ENCODE measurements at regions not wholly inside any gene's neighbourhood (a gene's known extent, or its start where the extent isn't known, plus 50 kb on each side); places are given as distances from the start of the nearest gene placed in this dataset.

GRCh38 chr2:217329023-217329431 is 469.2 kb upstream of the TNP1 start:
- H3K27me3 ChIP-seq (ENCODE audit: control insufficient read depth, insufficient read depth, low read length), result no peaks in the 10 kb centered on the region
- in situ Hi-C loops (cut with HindIII; ENCODE audit: low pct_unique_long_range_greater_than_20kb, low sequenced_read_pairs), result no loop called here
- POLR2A ChIA-PET, result no interaction called here
- H3K36me3 ChIP-seq (ENCODE audit: control insufficient read depth, insufficient read depth, low read length), result no peaks in the 10 kb centered on the region
- intact Hi-C loops (cut with micrococcal nuclease; ENCODE audit: unreplicated experiment), result no loop called here
- H3K9me3 ChIP-seq (ENCODE audit: control insufficient read depth, insufficient read depth, low read depth, low read length), result no peaks in the 10 kb centered on the region
- CTCF ChIA-PET, result no interaction called here
- no peak overlapping the region for H3K27ac ChIP-seq (ENCODE audit: low read length)
- TF ChIP-seq TCF7L2 (IDR thresholded peaks at IDR 0.05; ENCODE audit: low read depth, low read length) (no peak), SIN3A (IDR thresholded peaks at IDR 0.05; ENCODE audit: borderline replicate concordance, insufficient read depth, low read depth, low read length) (no peak), REST (IDR thresholded peaks at IDR 0.05; ENCODE audit: insufficient read depth in 1 of 2, low read depth in 2 of 2, low read length in 1 of 2) (no peak), POLR2AphosphoS5 (IDR thresholded peaks at IDR 0.05; ENCODE audit: low read depth, low read length) (no peak), CTCF (IDR thresholded peaks at IDR 0.05) (no peak)
- ATAC-seq (no peak), DNase-seq (ENCODE audit: low read depth, low spot score) (no peak)
- BruUV-seq (replicated peaks), result no TSS peak
- H3K4me1 ChIP-seq (ENCODE audit: control insufficient read depth, insufficient read depth, low read length), result no peaks in the 10 kb centered on the region
- H3K4me3 ChIP-seq (ENCODE audit: low read depth in 2 of 2, low read length in 2 of 2), result no peak overlapping the region

- Histone ChIP-seq H3K4me1 (ENCODE audit: control insufficient read depth, insufficient read depth, low read length) (no peaks in the 10 kb centered on the region), H3K36me3 (ENCODE audit: control insufficient read depth, insufficient read depth, low read length) (no peaks in the 10 kb centered on the region), H3K27me3 (ENCODE audit: control insufficient read depth, insufficient read depth, low read length) (no peaks in the 10 kb centered on the region), H3K4me3 (ENCODE audit: low read depth in 2 of 2, low read length in 2 of 2) (no peak overlapping the region), H3K9me3 (ENCODE audit: control insufficient read depth, insufficient read depth, low read depth, low read length) (no peaks in the 10 kb centered on the region), H3K27ac (ENCODE audit: low read length) (no peak overlapping the region)
- in situ Hi-C loops (cut with HindIII; ENCODE audit: low pct_unique_long_range_greater_than_20kb, low sequenced_read_pairs), result no loop called here
- POLR2A ChIA-PET, result no interaction called here
- BruUV-seq (replicated peaks), result no TSS peak
- CTCF ChIA-PET, result no interaction called here
- no peak for ATAC-seq
- intact Hi-C loops (cut with micrococcal nuclease; ENCODE audit: unreplicated experiment), result no loop called here
- DNase-seq (ENCODE audit: low read depth, low spot score), result no peak
- TF ChIP-seq TCF7L2 (IDR thresholded peaks at IDR 0.05; ENCODE audit: low read depth, low read length), result no peak
- TF ChIP-seq REST (IDR thresholded peaks at IDR 0.05; ENCODE audit: insufficient read depth in 1 of 2, low read depth in 2 of 2, low read length in 1 of 2), result no peak
- TF ChIP-seq CTCF (IDR thresholded peaks at IDR 0.05), result no peak
- no peak for TF ChIP-seq SIN3A (IDR thresholded peaks at IDR 0.05; ENCODE audit: borderline replicate concordance, insufficient read depth, low read depth, low read length)
- TF ChIP-seq POLR2AphosphoS5 (IDR thresholded peaks at IDR 0.05; ENCODE audit: low read depth, low read length), result no peak
These were observed 468.7 kb upstream of the TNP1 start for GRCh38 chr2:217328622-217328978.

All from Panc1 (cell line).